ENCODE measurements at regions not wholly inside any gene's neighbourhood (a gene's known extent, or its start where the extent isn't known, plus 50 kb on each side); places are given as distances from the start of the nearest gene placed in this dataset.

DNA sequence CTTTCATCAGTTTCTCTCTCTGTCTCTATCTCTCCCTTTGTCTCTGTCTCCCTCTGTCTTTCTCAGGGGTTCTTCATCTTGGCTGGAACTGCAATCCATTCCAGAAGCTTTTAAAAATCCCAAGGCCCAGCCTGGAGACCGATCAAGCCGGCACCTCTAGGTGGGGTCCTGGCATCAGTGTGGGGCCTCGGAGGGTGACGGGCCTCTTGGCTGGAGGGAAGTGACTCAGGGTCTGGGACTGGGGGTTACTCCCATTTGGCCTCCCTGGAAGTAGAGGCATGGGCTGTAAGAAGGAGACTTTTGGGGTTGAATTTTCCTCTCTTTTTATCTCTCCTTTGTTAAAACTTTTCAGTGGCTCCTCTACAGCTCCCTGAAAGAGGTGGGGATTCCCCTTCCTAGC lies 52.8 kb upstream of the OTOF start:
- ChIA-PET CTCF (interaction anchor here (1.0 kb wide), 1 partner anchor 47 kb away, joined by 3 read pairs; no protein-coding TSS in a partner anchor), POLR2A (no interaction called here)

- POLR2A ChIA-PET: no interaction called here
Measured at GRCh38 chr2:26530240-26530540, 52.3 kb upstream of the OTOF start.

GRCh38 chr2:26529406-26530239 lies 51.7 kb upstream of the OTOF start:
- POLR2A ChIA-PET: no interaction called here
- CTCF ChIA-PET: no interaction called here

More at GRCh38 chr2:26530240-26530540, 52.3 kb upstream of the OTOF start:
- CTCF ChIA-PET: no interaction called here

GRCh38 chr2:26528836-26529235 lies 50.9 kb upstream of the OTOF start:
- POLR2A ChIA-PET: no interaction called here
- CTCF ChIA-PET: no interaction called here

DNA sequence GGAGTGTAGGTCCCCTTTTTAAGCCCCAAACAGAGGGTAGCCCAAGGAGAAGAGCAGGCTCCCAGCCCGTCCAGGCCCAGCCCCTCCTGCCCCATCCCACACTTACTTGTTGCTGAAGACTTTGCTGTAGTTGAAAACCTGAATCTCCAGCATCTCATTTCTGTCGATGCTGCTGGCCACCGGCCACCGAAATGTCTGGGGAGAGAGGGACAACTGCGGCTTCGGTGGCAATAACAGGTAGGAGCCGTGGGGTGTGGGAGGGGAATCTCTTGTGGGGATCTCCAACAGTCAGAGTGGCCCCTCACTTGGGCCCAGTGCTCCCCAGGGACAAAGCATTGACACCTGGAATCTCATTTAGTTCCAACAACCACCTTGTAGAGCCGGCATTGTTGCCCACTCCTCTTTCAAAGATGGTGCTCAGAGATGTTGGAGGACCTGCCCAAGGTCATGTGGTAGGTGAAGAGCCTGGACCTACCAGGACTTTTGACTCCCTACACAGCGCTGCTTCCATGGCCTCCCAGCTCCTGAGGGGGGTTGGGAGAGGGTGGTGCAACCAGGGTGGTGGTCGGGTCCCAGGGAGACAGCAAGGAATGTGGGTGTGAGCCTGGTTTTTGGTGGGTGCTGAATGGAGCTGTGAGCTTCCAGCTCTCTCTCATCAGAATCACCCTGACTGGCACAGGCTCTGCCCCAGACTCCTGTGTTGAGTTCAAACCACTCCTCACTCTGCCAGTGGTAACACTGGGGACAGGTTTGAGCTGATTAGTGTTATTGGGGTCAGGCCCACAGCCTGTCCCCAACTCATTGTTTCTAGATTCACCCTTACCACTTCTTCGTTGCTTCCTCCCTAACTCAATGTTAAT lies 50.0 kb upstream of the OTOF start:
- ChIA-PET POLR2A (no interaction called here), CTCF (no interaction called here)

All from activated CD8-positive, alpha-beta memory T cell treated with anti-CD3 and anti-CD28 coated beads for 36 hours (primary cell).